ENCODE measurements at regions not wholly inside any gene's neighbourhood (a gene's known extent, or its start where the extent isn't known, plus 50 kb on each side); places are given as distances from the start of the nearest gene placed in this dataset.
"Not testable (repeated sequence)": the region's sequence is repeated elsewhere in the genome, so short reads cannot be mapped to it uniquely, and the experiment has no call there.

- DNase-seq (ENCODE audit: low spot score) = no peak
Measured at GRCh38 chr13:80716610-80717081, 375.7 kb upstream of the SPRY2 start.

GRCh38 chr13:80712026-80712425, 371.1 kb upstream of the SPRY2 start:
- DNase-seq (ENCODE audit: low spot score) = no peak

- DNase-seq (ENCODE audit: low spot score) = no peak
Measured at GRCh38 chr13:80708791-80709190, 367.9 kb upstream of the SPRY2 start.

GRCh38 chr13:80707000-80707983, 366.4 kb upstream of the SPRY2 start:
- DNase-seq (ENCODE audit: low spot score) = no peak

- DNase-seq (ENCODE audit: low spot score) = no peak
Measured at GRCh38 chr13:80706164-80706471, 365.2 kb upstream of the SPRY2 start.

GRCh38 chr13:80705371-80706163, 364.6 kb upstream of the SPRY2 start:
- no peak for DNase-seq (ENCODE audit: low spot score)

- DNase-seq (ENCODE audit: low spot score) = no peak
Measured at GRCh38 chr13:80704369-80704768, 363.4 kb upstream of the SPRY2 start.

GRCh38 chr13:80695841-80696240, 354.9 kb upstream of the SPRY2 start:
- DNase-seq (ENCODE audit: low spot score) = no peak

- not testable (repeated sequence) for DNase-seq (ENCODE audit: low spot score)
Measured at GRCh38 chr13:80691814-80692213, 350.9 kb upstream of the SPRY2 start.

- DNase-seq (ENCODE audit: low spot score) = no peak
Measured at GRCh38 chr13:80690208-80690607, 349.3 kb upstream of the SPRY2 start.

GRCh38 chr13:80688593-80688992, 347.7 kb upstream of the SPRY2 start:
- no peak for DNase-seq (ENCODE audit: low spot score)

GRCh38 chr13:80685942-80686341, 345.0 kb upstream of the SPRY2 start:
- no peak for DNase-seq (ENCODE audit: low spot score)

- DNase-seq (ENCODE audit: low spot score) = no peak
Measured at GRCh38 chr13:80684217-80684991, 343.5 kb upstream of the SPRY2 start.

- DNase-seq (ENCODE audit: low spot score) = no peak
Measured at GRCh38 chr13:80680786-80681366, 339.9 kb upstream of the SPRY2 start.

GRCh38 chr13:80679423-80679822, 338.5 kb upstream of the SPRY2 start:
- DNase-seq (ENCODE audit: low spot score) = no peak

- DNase-seq (ENCODE audit: low spot score) = no peak
Measured at GRCh38 chr13:80677227-80677626, 336.3 kb upstream of the SPRY2 start.

- not testable (repeated sequence) for DNase-seq (ENCODE audit: low spot score)
Measured at GRCh38 chr13:80675442-80675841, 334.5 kb upstream of the SPRY2 start.

- no peak for DNase-seq (ENCODE audit: low spot score)
Measured at GRCh38 chr13:80671773-80672172, 330.8 kb upstream of the SPRY2 start.

GRCh38 chr13:80669112-80669511, 328.2 kb upstream of the SPRY2 start:
- no peak for DNase-seq (ENCODE audit: low spot score)

- DNase-seq (ENCODE audit: low spot score) = no peak
Measured at GRCh38 chr13:80668452-80668851, 327.5 kb upstream of the SPRY2 start.

GRCh38 chr13:80666782-80667552, 326.0 kb upstream of the SPRY2 start:
- no peak for DNase-seq (ENCODE audit: low spot score)
